Right ventricle myocardium superior (tissue), 1 donor: ENCODE measurements at regions not wholly inside any gene's neighbourhood (a gene's known extent, or its start where the extent isn't known, plus 50 kb on each side); places are given as distances from the start of the nearest gene placed in this dataset.
A peak's percentile ranks its signal among the peaks of the same experiment; 100 is the strongest.

Experiments used
- ATAC-seq: fragments of 200-7000 bp; cut with Tn5 transposase; one replicate; pipeline ENCODE4 v1.9.1; 2020; ENCODE audit warnings: mild to moderate bottlenecking; ENCODE audit not compliant: poor library complexity
- DNase-seq: peaks from one replicate; pipeline ENCODE4 v3.0.0-alpha.2; 2020
- intact Hi-C: fragments of 100-400 bp; cut with DNase I; formaldehyde crosslinking; loops from one replicate; pipeline ENCODE4 v1.11.2; 2022
- donor health status: DM: no; HTN: yes; CAD: no; lungs with severe emphysema.

- intact Hi-C loops: no loop called here
Observed at GRCh38 chr11:106464728-106465127, 387.3 kb downstream of the AASDHPPT start.

GRCh38 chr11:106466521-106467080 lies 389.1 kb downstream of the AASDHPPT start:
- ATAC-seq (no peak), DNase-seq (no peak)
- intact Hi-C loops: no loop called here

More at GRCh38 chr11:106464728-106465127, 387.3 kb downstream of the AASDHPPT start:
- DNase-seq (no peak), ATAC-seq (no peak)

GRCh38 chr11:106467501-106467900 lies 390.0 kb downstream of the AASDHPPT start:
- no peak for DNase-seq
- ATAC-seq: no peak
- intact Hi-C loops: no loop called here

GRCh38 chr11:106468086-106468485 lies 390.6 kb downstream of the AASDHPPT start:
- ATAC-seq (no peak), DNase-seq (no peak)
- intact Hi-C loops: no loop called here

DNA sequence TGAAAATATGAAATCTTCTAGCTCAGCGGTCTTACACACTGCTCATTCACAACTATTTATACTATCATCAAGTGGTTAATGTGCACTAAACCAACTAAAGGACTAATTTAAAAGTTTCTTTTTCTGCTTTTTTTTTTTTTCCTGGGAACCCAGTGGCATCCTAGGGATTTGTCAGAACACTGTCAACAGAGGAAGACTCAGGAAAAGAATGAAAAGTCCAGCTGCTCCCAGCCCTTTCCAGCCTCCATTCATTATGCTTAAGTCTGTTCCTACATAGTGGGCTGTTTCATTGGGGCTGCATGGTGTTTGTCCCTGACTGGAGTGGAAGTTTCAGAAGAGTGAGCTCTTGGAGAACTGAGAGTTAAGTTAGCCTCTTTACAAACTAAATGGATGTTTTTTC lies 391.1 kb downstream of the AASDHPPT start:
- intact Hi-C loops: no loop called here
- DNase-seq (no peak), ATAC-seq (no peak)

DNA sequence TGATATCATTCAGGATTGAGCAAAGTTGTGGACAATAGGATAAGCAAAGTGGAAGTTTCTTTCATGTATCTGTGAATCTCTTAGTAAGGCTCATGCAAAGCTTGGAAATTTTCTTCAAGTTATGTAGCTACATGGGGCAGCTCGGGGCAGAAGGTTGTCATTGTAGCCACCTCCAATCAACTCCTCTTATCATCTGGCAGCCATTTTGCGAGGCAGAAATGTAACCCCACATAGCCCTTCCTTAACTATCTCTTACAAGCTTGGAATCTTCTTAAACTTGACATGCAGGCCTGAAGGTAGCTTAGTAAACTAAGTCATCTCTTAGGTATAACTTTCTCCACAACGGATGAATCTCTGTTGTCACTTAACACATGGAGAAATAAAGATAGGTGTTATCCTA lies 392.8 kb downstream of the AASDHPPT start:
- DNase-seq: no peak
- ATAC-seq: no peak
- intact Hi-C loops: no loop called here

DNA sequence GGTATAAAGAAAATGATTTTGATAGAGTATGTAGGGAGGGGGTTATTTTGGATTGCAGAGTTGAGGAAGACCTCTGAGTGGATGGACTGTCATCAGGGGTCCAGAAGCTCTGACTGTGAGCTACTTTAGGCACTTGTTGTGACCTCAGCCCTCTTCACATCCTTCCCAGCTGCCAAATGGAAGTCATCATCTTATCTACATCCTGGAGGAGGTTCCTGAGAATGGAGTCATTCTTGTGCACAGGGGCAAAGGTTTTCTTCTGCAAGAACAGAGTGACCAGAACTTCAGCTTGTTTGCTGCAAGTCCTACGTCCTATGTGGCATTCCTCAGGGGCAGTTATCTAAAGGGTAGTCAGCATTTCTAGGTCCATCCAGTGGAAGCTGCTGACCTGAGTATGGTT lies 393.8 kb downstream of the AASDHPPT start:
- intact Hi-C loops: no loop called here
- DNase-seq (no peak), ATAC-seq (peak; percentile 27)

DNA sequence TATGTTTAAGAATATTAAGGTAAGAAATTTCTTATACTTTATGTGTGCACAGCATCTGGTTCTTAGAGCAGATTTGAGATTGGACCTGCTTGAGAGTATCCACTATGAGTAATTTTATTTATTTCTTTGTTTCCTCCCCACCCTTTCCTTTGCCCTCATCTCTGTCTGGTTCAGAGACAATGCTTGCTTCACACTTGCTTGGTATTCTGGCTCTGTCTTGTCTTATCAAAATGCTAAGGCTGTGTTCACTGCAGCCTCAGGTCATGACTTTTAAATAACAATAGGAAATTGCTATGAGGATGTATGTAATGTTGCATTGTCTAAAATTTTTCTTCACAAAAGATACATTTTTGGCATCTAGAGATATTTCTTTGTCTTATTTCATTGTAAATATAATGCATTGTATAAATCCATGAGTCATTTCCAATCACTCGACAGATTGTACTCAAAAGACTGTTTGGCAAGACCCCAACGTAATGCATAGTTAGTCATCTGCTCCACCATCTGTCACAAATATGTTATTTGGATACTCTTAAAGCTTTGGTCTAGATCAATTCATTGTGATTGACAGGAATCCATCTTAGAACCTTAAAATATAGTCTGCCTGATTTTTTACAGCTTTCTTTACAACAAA lies 395.7 kb downstream of the AASDHPPT start:
- DNase-seq (no peak), ATAC-seq (no peak)
- intact Hi-C loops: no loop called here

DNA sequence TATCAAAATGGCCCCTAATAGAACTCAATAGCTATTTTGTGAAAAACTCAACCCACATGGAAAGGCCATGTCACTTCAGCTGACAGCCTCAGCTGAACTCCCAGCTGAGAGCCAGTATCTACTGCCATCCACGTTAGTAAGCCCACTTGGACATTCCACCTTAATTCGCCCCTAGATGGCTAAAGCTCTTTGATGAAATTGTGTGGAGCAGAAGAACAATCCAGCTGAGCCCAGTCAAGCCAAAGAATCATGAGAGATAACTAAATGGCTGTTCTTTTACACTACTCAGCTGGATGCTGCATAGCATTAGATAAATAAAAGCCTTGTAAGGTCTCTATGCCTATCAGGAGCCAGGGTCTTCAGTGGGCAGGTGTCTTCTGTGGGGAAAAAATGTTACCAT lies 396.8 kb downstream of the AASDHPPT start:
- intact Hi-C loops: no loop called here
- ATAC-seq (no peak), DNase-seq (no peak)

DNA sequence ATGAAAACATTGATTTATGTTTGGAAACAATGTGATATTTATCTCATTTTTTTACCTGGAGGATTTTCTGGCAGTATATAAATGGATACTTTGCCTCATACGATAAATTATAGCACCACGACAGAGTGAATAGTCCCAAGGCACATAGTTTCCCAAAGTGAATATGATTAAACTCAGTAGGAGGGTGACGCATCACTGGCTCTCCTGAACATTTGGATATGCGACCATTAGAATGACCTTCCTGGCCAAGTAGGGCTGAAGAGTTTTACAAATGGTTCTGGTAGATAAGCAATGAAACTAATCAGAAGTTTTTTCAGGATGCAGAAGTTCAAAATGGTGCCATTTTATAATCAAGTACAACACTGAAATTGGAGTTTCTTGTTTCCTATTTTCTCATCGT lies 397.7 kb downstream of the AASDHPPT start:
- intact Hi-C loops: no loop called here
- ATAC-seq: no peak
- DNase-seq: no peak

DNA sequence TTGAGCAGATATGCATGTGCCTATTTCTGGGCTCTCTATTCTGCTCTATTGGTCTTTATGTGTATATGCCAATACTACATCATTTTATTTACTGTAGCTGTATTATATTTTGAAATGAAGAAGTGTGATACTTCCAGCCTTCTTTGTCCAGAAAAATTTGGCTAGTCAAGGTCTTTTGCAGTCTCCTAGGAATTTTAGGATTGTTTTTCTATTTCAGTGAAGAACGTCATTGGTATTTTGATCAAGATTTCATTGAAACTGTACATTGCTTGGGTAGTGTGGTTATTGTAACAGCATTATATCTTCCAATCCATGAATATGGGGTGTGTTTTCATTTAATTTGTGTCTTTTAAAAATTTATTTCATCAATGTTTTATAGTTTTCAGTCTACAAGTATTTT lies 400.3 kb downstream of the AASDHPPT start:
- DNase-seq: no peak
- no peak for ATAC-seq
- intact Hi-C loops: no loop called here

GRCh38 chr11:106479646-106480045 lies 402.2 kb downstream of the AASDHPPT start:
- intact Hi-C loops: no loop called here
- DNase-seq (no peak), ATAC-seq (no peak)

DNA sequence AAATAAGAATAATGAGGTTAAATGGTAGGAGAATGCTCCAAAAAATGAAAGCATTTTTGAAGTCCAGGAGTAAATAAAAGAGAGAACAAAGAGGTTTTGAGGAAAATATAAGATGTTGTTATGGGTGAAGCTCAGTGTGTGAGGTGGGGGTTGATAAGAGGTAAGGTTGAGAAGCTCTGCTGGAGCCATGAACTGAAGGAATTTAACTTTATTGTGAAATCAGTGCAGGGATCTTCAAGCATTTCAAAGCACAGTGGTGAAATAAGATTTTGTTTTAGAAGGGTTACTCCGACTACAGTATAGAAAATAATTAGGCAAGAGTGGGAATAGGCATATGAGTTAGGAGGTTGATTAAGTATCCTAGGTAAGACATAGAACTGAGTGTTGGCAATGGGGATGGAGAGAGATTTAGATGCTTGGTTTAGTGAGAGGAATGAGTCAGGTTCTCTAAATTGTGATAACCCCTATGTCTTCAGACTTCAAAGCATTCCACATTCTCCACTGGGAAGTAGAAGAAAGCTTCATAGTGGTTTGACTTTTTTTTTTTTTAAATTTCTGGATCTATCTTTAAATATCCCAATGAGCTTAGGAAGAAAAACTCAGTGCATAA lies 403.2 kb downstream of the AASDHPPT start:
- intact Hi-C loops: no loop called here
- ATAC-seq (no peak), DNase-seq (no peak)

GRCh38 chr11:106482917-106483785 lies 405.7 kb downstream of the AASDHPPT start:
- intact Hi-C loops: no loop called here
- ATAC-seq (no peak), DNase-seq (no peak)

- ATAC-seq: no peak
- intact Hi-C loops: no loop called here
- DNase-seq: no peak
Observed at GRCh38 chr11:106491751-106492150, 414.3 kb downstream of the AASDHPPT start.

- no peak for DNase-seq
- intact Hi-C loops: no loop called here
- no peak for ATAC-seq
Observed at GRCh38 chr11:106493751-106494150, 416.3 kb downstream of the AASDHPPT start.

GRCh38 chr11:106495046-106495445 lies 417.6 kb downstream of the AASDHPPT start:
- ATAC-seq (no peak), DNase-seq (no peak)
- intact Hi-C loops: no loop called here

DNA sequence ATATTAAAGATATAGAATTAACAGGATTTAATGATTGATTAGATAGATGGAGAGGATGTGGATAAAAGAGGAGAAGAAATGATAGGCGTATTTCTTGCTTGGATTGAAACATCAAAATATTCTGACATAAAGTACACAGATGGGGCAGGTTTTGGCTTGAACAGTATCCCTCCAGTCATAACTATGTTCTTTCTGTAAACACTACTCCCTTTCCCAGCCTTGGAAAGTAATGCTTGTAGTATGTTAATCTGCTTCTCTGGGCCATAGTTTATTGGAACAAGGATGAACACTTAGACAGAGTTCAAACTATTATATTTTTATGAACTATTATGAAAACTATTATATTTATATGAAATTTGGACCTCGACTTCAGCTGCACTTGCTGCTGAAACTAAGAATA lies 419.2 kb downstream of the AASDHPPT start:
- ATAC-seq (no peak), DNase-seq (no peak)
- intact Hi-C loops: no loop called here

GRCh38 chr11:106497321-106497720 lies 419.9 kb downstream of the AASDHPPT start:
- DNase-seq (no peak), ATAC-seq (no peak)
- intact Hi-C loops: no loop called here

DNA sequence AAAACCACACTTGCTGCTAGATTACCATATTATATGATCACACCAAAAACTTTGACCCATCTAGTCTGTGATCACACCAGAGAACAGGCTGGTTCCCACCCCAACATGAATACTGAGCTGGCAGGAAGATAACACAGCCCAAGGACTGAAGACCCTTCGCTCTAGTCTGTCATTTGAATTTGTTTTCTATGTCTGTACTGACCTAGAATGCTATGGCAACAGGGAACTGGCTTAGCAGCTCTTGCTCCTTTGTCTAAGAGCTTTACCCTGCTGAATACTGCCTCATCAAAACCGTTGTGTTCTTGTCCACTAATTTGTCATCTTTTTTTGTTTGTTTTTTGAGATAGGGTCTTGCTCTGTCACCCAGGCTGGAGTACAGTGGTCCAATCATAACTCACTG lies 420.4 kb downstream of the AASDHPPT start:
- DNase-seq: no peak
- intact Hi-C loops: no loop called here
- ATAC-seq: no peak
